ENCODE measurements at regions not wholly inside any gene's neighbourhood (a gene's known extent, or its start where the extent isn't known, plus 50 kb on each side); places are given as distances from the start of the nearest gene placed in this dataset.
"Not testable (repeated sequence)": the region's sequence is repeated elsewhere in the genome, so short reads cannot be mapped to it uniquely, and the experiment has no call there.

GRCh38 chr11:34797497-34797896 is 118.7 kb downstream of the APIP start:
- not testable (repeated sequence) for TF ChIP-seq EZH2 (IDR thresholded peaks at IDR 0.05); CTCF (IDR thresholded peaks at IDR 0.05 in 2 of 3, conservative IDR thresholded peaks at IDR 0.05 in 1 of 3; ENCODE audit: borderline replicate concordance in 1 of 3, insufficient read depth in 1 of 3, low read depth in 2 of 3, low read length in 2 of 3); POLR2A (IDR thresholded peaks at IDR 0.05; ENCODE audit: borderline replicate concordance, extremely low read depth, insufficient read depth, insufficient read length); POLR2AphosphoS5 (IDR thresholded peaks at IDR 0.05; ENCODE audit: low read depth, low read length); EZH2phosphoT487 (IDR thresholded peaks at IDR 0.05; ENCODE audit: borderline replicate concordance); SRF (IDR thresholded peaks at IDR 0.05; ENCODE audit: low read depth); SIN3A (IDR thresholded peaks at IDR 0.05; ENCODE audit: low read depth); ATF3 (IDR thresholded peaks at IDR 0.05); REST (IDR thresholded peaks at IDR 0.05; ENCODE audit: low read depth); YY1 (IDR thresholded peaks at IDR 0.05; ENCODE audit: extremely low read depth, insufficient replicate concordance, low read depth, low read length); MAX (IDR thresholded peaks at IDR 0.05); SP1 (IDR thresholded peaks at IDR 0.05; ENCODE audit: low read depth); FOSL1 (IDR thresholded peaks at IDR 0.05; ENCODE audit: low read depth)
